NT2/D1 (cell line): ENCODE measurements at regions not wholly inside any gene's neighbourhood (a gene's known extent, or its start where the extent isn't known, plus 50 kb on each side); places are given as distances from the start of the nearest gene placed in this dataset.

Experiments used
- SUZ12 ChIP-seq: IDR thresholded peaks from 2 replicates; pipeline ENCODE4 v1.6.1; 2011; ENCODE audit not compliant: insufficient read length, insufficient read depth; ENCODE audit errors: extremely low read depth
- YY1 ChIP-seq: IDR thresholded peaks from 2 replicates; pipeline ENCODE4 v1.6.1; 2011; ENCODE audit not compliant: insufficient read length, insufficient read depth
- ZNF274 ChIP-seq: IDR thresholded peaks from 2 replicates; pipeline ENCODE4 v1.6.1; 2011; ENCODE audit warnings: mild to moderate bottlenecking, low read depth, low read length

DNA sequence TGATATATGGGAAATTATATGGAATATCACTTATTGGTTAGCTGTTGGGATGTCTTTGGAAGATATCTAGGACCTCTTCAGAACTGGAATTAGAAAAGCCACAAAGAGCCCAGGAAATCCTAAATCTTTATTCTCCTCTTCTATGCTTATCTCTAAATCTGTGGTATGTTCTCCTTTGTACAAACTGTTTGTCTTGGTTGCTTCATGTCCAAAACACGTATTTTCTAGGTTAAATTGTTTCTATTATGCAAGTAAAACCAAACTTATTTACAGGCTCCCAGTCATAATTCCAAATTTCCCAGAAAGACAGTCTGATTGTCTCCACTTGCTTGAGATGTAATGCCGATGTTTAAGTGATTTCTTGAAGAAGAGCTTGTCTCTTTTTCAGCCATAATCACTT lies 650.9 kb downstream of the CDH11 start:
- TF ChIP-seq SUZ12 (no peak), YY1 (no peak), ZNF274 (no peak)
